OCI-LY1 (cell line): ENCODE measurements at regions not wholly inside any gene's neighbourhood (a gene's known extent, or its start where the extent isn't known, plus 50 kb on each side); places are given as distances from the start of the nearest gene placed in this dataset.

Experiments
- H2AFZ ChIP-seq: fragments of 200-600 bp; sonication (generic), shearing (Covaris generic); 2 replicates; pipeline ENCODE4 v1.6.0; 2014; ENCODE audit warnings: antibody characterized with exemption, mild to moderate bottlenecking, low read length
- H3F3A ChIP-seq: fragments of 200-600 bp; sonication (generic), shearing (Covaris generic); 2 replicates; pipeline ENCODE4 v1.6.0; 2014; ENCODE audit warnings: mild to moderate bottlenecking, antibody characterized with exemption, low read length, moderate library complexity; ENCODE audit not compliant: insufficient read depth
- H3K27ac ChIP-seq: fragments of 200-600 bp; sonication (generic); 2 replicates; pipeline ENCODE4 v1.5.1; 2014; ENCODE audit warnings: low read length, mixed run types, mild to moderate bottlenecking, low read depth; ENCODE audit not compliant: poor library complexity, severe bottlenecking
- H3K27me3 ChIP-seq: fragments of 200-600 bp; sonication (generic); 2 replicates; pipeline ENCODE4 v1.6.0; 2014; ENCODE audit warnings: antibody characterized with exemption, mild to moderate bottlenecking, low read length, moderate library complexity; ENCODE audit not compliant: insufficient read depth
- H3K36me3 ChIP-seq: fragments of 200-600 bp; sonication (generic); 2 replicates; pipeline ENCODE4 v1.6.1; 2014; ENCODE audit warnings: mild to moderate bottlenecking, antibody characterized with exemption, low read length, moderate library complexity, mixed read lengths; ENCODE audit not compliant: insufficient read depth
- H3K4me1 ChIP-seq: fragments of 200-600 bp; sonication (generic); 2 replicates; pipeline ENCODE4 v1.5.1; 2014; ENCODE audit warnings: mild to moderate bottlenecking, low read length, moderate library complexity; ENCODE audit not compliant: insufficient read depth, severe bottlenecking
- H3K4me2 ChIP-seq: fragments of 200-600 bp; sonication (generic), shearing (Covaris generic); 2 replicates; pipeline ENCODE4 v1.6.1; 2014; ENCODE audit warnings: low read length
- H3K4me3 ChIP-seq: fragments of 200-600 bp; sonication (generic); 2 replicates; pipeline ENCODE4 v1.5.1; 2014; ENCODE audit warnings: low read length, low read depth, mild to moderate bottlenecking, mixed read lengths; ENCODE audit not compliant: poor library complexity, severe bottlenecking
- H3K79me2 ChIP-seq: fragments of 200-600 bp; shearing (Covaris generic); 2 replicates; pipeline ENCODE4 v1.6.1; 2016; ENCODE audit warnings: mixed run types, low read length, mixed read lengths; ENCODE audit not compliant: insufficient read depth
- H3K9ac ChIP-seq: fragments of 200-600 bp; sonication (generic), shearing (Covaris generic); 2 replicates; pipeline ENCODE4 v1.6.1; 2014; ENCODE audit warnings: mild to moderate bottlenecking, low read length, mixed read lengths
- H3K9me2 ChIP-seq: fragments of 200-600 bp; sonication (generic), shearing (Covaris generic); 2 replicates; pipeline ENCODE4 v1.6.1; 2014; ENCODE audit warnings: low read depth, mild to moderate bottlenecking, low read length, mixed read lengths
- H3K9me3 ChIP-seq: fragments of 200-600 bp; shearing (Covaris generic); 2 replicates; pipeline ENCODE4 v1.6.1; 2014; ENCODE audit warnings: low read length, mixed read lengths
- H4K20me1 ChIP-seq: fragments of 200-600 bp; sonication (generic), shearing (Covaris generic); 2 replicates; pipeline ENCODE4 v1.6.0; 2016; ENCODE audit warnings: mild to moderate bottlenecking, low read length; ENCODE audit not compliant: insufficient read depth
- EZH2 ChIP-seq: fragments of 200-600 bp; sonication (generic), shearing (Covaris generic); IDR thresholded peaks from 2 replicates; pipeline ENCODE4 v1.8.0; 2017; ENCODE audit warnings: borderline replicate concordance, mixed run types, mild to moderate bottlenecking, antibody characterized with exemption, low read length, moderate library complexity, mixed read lengths
- TF ChIP-seq, protein P1 (sequence below): fragments of 200-600 bp; sonication (generic), shearing (Covaris generic); IDR thresholded peaks from 2 replicates; pipeline ENCODE4 v1.5.1; 2017; ENCODE audit warnings: mild to moderate bottlenecking, antibody characterized with exemption, low read length, moderate library complexity, mixed read lengths

DNA sequence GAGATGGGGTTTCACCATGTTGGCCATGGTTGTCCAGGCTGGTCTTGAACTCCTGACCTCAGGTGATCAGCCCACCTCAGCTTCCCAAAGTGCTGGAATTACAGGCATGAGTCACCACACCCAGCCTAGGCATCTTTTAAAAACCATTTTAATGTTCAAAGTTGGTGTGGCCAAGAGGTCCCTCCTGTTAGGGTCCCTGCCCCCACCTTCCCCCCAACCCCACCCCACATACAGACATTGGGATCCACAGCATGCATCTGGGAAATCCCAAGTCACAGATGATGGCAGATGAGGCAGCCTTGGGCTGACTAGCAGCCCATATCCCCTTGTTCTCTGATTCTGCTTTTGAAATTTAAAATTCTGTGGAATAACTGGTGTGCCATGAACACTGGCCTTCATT, 226.0 kb downstream of the KATNAL1 start:
- no peak overlapping the region for H3K4me3 ChIP-seq
- H3K27me3 ChIP-seq = peaks cover 4% of the 10 kb centered on the region; the same call in 1 of the 2 replicates
- no peaks in the 10 kb centered on the region for H3K4me1 ChIP-seq
- H3K9me2 ChIP-seq = no peaks in the 10 kb centered on the region
- H3K27ac ChIP-seq = no peak overlapping the region
- H3K79me2 ChIP-seq = no peaks in the 10 kb centered on the region
- H3K9ac ChIP-seq = no peak overlapping the region
- no peak overlapping the region for H2AFZ ChIP-seq
- 0 out of 2 replicates have a peak, but pooled peaks cover 4% of the 10 kb centered on the region for H3K9me3 ChIP-seq
- TF ChIP-seq, protein P1, sequence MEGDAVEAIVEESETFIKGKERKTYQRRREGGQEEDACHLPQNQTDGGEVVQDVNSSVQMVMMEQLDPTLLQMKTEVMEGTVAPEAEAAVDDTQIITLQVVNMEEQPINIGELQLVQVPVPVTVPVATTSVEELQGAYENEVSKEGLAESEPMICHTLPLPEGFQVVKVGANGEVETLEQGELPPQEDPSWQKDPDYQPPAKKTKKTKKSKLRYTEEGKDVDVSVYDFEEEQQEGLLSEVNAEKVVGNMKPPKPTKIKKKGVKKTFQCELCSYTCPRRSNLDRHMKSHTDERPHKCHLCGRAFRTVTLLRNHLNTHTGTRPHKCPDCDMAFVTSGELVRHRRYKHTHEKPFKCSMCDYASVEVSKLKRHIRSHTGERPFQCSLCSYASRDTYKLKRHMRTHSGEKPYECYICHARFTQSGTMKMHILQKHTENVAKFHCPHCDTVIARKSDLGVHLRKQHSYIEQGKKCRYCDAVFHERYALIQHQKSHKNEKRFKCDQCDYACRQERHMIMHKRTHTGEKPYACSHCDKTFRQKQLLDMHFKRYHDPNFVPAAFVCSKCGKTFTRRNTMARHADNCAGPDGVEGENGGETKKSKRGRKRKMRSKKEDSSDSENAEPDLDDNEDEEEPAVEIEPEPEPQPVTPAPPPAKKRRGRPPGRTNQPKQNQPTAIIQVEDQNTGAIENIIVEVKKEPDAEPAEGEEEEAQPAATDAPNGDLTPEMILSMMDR = no peak
- TF ChIP-seq EZH2 = no peak
- H3K36me3 ChIP-seq = no peaks in the 10 kb centered on the region
- no peak overlapping the region for H3K4me2 ChIP-seq
- no peaks in the 10 kb centered on the region for H4K20me1 ChIP-seq
- no peaks in the 10 kb centered on the region for H3F3A ChIP-seq

DNA sequence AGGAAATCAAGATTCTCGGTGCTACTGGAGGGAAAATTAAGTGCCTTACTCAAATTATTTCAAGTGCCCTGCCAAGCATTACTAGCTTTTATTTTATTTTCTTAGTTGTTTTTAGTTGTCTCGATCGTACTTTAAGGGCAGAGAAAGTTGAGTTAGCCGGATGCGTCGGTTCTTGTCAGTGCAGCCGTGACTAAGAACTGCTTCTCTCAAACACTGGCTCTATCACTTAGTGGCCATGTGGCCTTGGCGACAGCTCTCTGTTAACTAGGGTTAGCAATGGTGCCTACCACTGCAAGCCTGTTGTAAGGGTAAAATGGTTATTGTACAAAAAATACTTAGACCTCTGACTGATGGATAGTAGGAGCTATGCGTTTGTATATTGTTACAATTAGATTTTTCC, 227.8 kb downstream of the KATNAL1 start:
- H3K27ac ChIP-seq = no peak overlapping the region
- H2AFZ ChIP-seq = no peak overlapping the region
- H3K4me1 ChIP-seq = no peaks in the 10 kb centered on the region
- no peak overlapping the region for H3K4me2 ChIP-seq
- no peaks in the 10 kb centered on the region for H3K9me3 ChIP-seq
- H3K79me2 ChIP-seq = no peaks in the 10 kb centered on the region
- no peaks in the 10 kb centered on the region for H3F3A ChIP-seq
- H3K9ac ChIP-seq = no peak overlapping the region
- no peaks in the 10 kb centered on the region for H3K9me2 ChIP-seq
- no peak overlapping the region for H3K4me3 ChIP-seq
- no peak for TF ChIP-seq EZH2
- TF ChIP-seq, protein P1 = no peak
- peaks cover 7% of the 10 kb centered on the region; the same call in 1 of the 2 replicates for H3K27me3 ChIP-seq
- no peaks in the 10 kb centered on the region for H4K20me1 ChIP-seq
- no peaks in the 10 kb centered on the region for H3K36me3 ChIP-seq

GRCh38 chr13:30078059-30078458, 227.6 kb upstream of the UBL3 start:
- no peaks in the 10 kb centered on the region for H3K4me1 ChIP-seq
- H3F3A ChIP-seq = no peaks in the 10 kb centered on the region
- H3K36me3 ChIP-seq = no peaks in the 10 kb centered on the region
- TF ChIP-seq EZH2 = no peak
- TF ChIP-seq, protein P1 = no peak
- H3K4me3 ChIP-seq = no peak overlapping the region
- H4K20me1 ChIP-seq = no peaks in the 10 kb centered on the region
- H3K79me2 ChIP-seq = no peaks in the 10 kb centered on the region
- H3K27me3 ChIP-seq = peaks cover 7% of the 10 kb centered on the region; the same call in 1 of the 2 replicates
- no peak overlapping the region for H3K9ac ChIP-seq
- no peaks in the 10 kb centered on the region for H3K9me3 ChIP-seq
- no peaks in the 10 kb centered on the region for H3K9me2 ChIP-seq
- no peak overlapping the region for H2AFZ ChIP-seq
- no peak overlapping the region for H3K4me2 ChIP-seq
- no peak overlapping the region for H3K27ac ChIP-seq
